Endothelial cell of umbilical vein (primary cell): ENCODE measurements at regions not wholly inside any gene's neighbourhood (a gene's known extent, or its start where the extent isn't known, plus 50 kb on each side); places are given as distances from the start of the nearest gene placed in this dataset.
A peak's percentile ranks its signal among the peaks of the same experiment; 100 is the strongest.

ENCODE experiments used
- CTCF ChIP-seq, 2 donors: IDR thresholded peaks; 1 replicate in 1 of 2; 2 replicates in 1 of 2; pipeline ENCODE4 v1.5.1; 2011; ENCODE audit warnings: low read length in 2 of 2, mild to moderate bottlenecking in 2 of 2, moderate library complexity in 2 of 2, control low read depth in 1 of 2, inconsistent platforms in 1 of 2, low read depth in 1 of 2; ENCODE audit not compliant: insufficient read depth in 1 of 2; ENCODE audit errors: extremely low read depth in 1 of 2
- JUN ChIP-seq: IDR thresholded peaks from 2 replicates; pipeline ENCODE4 v1.6.1; 2011; ENCODE audit warnings: borderline replicate concordance, low read depth; ENCODE audit not compliant: insufficient read length, insufficient read depth
- MAX ChIP-seq: IDR thresholded peaks from 2 replicates; pipeline ENCODE4 v1.6.1; 2011; ENCODE audit not compliant: insufficient read depth, insufficient read length
- POLR2A ChIP-seq: IDR thresholded peaks from 2 replicates; pipeline ENCODE4 v1.6.1; 2012; ENCODE audit warnings: low read depth, mild to moderate bottlenecking, control low read depth, low read length
- POLR2AphosphoS5 ChIP-seq: IDR thresholded peaks from 2 replicates; pipeline ENCODE4 v1.6.1; 2012; ENCODE audit warnings: low read depth, mild to moderate bottlenecking, control low read depth, low read length, moderate library complexity; ENCODE audit not compliant: insufficient read depth

GRCh38 chr11:8839957-8840945 is 70.7 kb upstream of the AKIP1 start:
- TF ChIP-seq CTCF (IDR thresholded peaks at IDR 0.05; ENCODE audit: extremely low read depth in 1 of 2, insufficient read depth in 1 of 2, low read depth in 1 of 2, low read length in 2 of 2), result no peak
- TF ChIP-seq POLR2AphosphoS5, result peak; percentile 41
- no peak for TF ChIP-seq JUN
- peak; percentile 50 for TF ChIP-seq POLR2A
- no peak for TF ChIP-seq MAX
